BJ (cell line): ENCODE measurements at regions not wholly inside any gene's neighbourhood (a gene's known extent, or its start where the extent isn't known, plus 50 kb on each side); places are given as distances from the start of the nearest gene placed in this dataset.

Experiments used
- CTCF ChIA-PET: fragments of 350-600 bp; formaldehyde crosslinking; extraction: SDS; loops from one replicate; lab custom pipeline; 2021; ENCODE audit warnings: antibody characterized with exemption, inconsistent platforms; lab: Yijun Ruan, JAX
- POLR2A ChIA-PET: fragments of 300-600 bp; sonication (Branson Sonifier 250); formaldehyde crosslinking; extraction: SDS; loops from one replicate; lab custom pipeline; 2021; ENCODE audit warnings: antibody characterized with exemption; lab: Charles Lee
- DNase-seq: peaks from one replicate; pipeline ENCODE4 v3.0.0-alpha.2; 2011; ENCODE audit warnings: low read depth
- H3K27me3 ChIP-seq: 2 replicates; pipeline ENCODE4 v1.6.0; 2011; ENCODE audit warnings: low read length; ENCODE audit not compliant: control insufficient read depth, insufficient read depth
- H3K36me3 ChIP-seq: 2 replicates; pipeline ENCODE4 v1.5.1; 2011; ENCODE audit warnings: low read length; ENCODE audit not compliant: control insufficient read depth, insufficient read depth
- H3K4me3 ChIP-seq: 2 replicates; pipeline ENCODE4 v1.5.1; 2011; ENCODE audit warnings: low read depth, mild to moderate bottlenecking, control low read depth, low read length
- CTCF ChIP-seq: IDR thresholded peaks from 2 replicates; pipeline ENCODE4 v1.5.1; 2011; ENCODE audit warnings: low read depth, mild to moderate bottlenecking, control low read depth, inconsistent platforms, low read length, moderate library complexity; ENCODE audit not compliant: insufficient read depth

DNA sequence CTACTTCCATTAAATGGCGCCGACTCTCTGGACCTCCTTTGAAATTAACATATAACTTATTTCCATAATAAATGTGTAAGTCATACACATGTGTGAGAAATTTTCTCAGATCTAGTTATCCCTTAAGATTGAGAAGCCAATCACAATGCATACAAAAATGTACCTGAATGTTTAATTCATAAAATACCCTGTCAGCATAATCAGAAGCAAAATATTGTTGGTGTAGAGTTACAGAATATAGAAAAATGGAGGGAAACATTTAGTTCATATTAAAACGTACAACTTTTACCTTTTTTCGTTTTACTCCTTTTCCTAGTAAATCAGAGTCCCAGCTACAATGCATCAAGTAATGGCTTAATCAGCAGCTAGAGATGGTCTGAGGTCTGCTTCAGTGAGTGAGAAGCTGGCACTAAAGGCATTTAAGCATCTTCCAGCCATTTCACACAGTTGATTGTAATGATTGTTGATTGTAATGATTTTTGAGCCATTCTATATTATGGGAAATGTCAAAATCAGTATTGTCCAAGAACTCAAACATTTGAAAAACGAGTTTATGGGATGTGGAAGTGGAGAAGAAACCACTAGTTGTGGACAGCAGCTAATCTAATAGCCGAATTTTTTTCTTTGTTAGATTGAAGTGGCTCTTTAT lies 81.8 kb downstream of the ANXA1 start:
- POLR2A ChIA-PET: no interaction called here
- CTCF ChIA-PET: no interaction called here
- no peak for DNase-seq
- Histone ChIP-seq H3K36me3 (no peaks in the 10 kb centered on the region), H3K4me3 (no peak overlapping the region), H3K27me3 (no peaks in the 10 kb centered on the region; the same call in 1 of the 2 replicates)
- no peak for TF ChIP-seq CTCF

GRCh38 chr9:73234008-73234360 lies 82.3 kb downstream of the ANXA1 start:
- CTCF ChIA-PET: no interaction called here
- no peaks in the 10 kb centered on the region; the same call in 1 of the 2 replicates for H3K27me3 ChIP-seq
- no peaks in the 10 kb centered on the region for H3K36me3 ChIP-seq
- no peak for TF ChIP-seq CTCF
- no peak overlapping the region for H3K4me3 ChIP-seq
- no peak for DNase-seq
- POLR2A ChIA-PET: no interaction called here

- ChIA-PET POLR2A (no interaction called here), CTCF (no interaction called here)
- TF ChIP-seq CTCF: no peak
- H3K4me3 ChIP-seq: no peak overlapping the region
- no peak for DNase-seq
- H3K27me3 ChIP-seq: no peaks in the 10 kb centered on the region
- no peaks in the 10 kb centered on the region for H3K36me3 ChIP-seq
Measured at GRCh38 chr9:73237140-73237539, 85.5 kb downstream of the ANXA1 start.

GRCh38 chr9:73239570-73240265 lies 88.1 kb downstream of the ANXA1 start:
- no peaks in the 10 kb centered on the region for H3K27me3 ChIP-seq
- H3K4me3 ChIP-seq: no peak overlapping the region
- TF ChIP-seq CTCF: no peak
- ChIA-PET POLR2A (no interaction called here), CTCF (no interaction called here)
- no peak for DNase-seq
- no peaks in the 10 kb centered on the region for H3K36me3 ChIP-seq

GRCh38 chr9:73243078-73243477 lies 91.4 kb downstream of the ANXA1 start:
- no peak for TF ChIP-seq CTCF
- ChIA-PET CTCF (interaction anchor here (1.0 kb wide), 1 partner anchor 43 kb away, joined by 3 read pairs; no protein-coding TSS in a partner anchor), POLR2A (no interaction called here)
- no peak for DNase-seq
- no peak overlapping the region for H3K4me3 ChIP-seq
- no peaks in the 10 kb centered on the region for H3K36me3 ChIP-seq
- H3K27me3 ChIP-seq: no peaks in the 10 kb centered on the region
